T-helper 17 cell (primary cell): ENCODE measurements at regions not wholly inside any gene's neighbourhood (a gene's known extent, or its start where the extent isn't known, plus 50 kb on each side); places are given as distances from the start of the nearest gene placed in this dataset.

Experiments
- ATAC-seq: fragments of 150-1000 bp; cut with Tn5 transposase; 2 replicates; pipeline ENCODE4 v1.10.0; 2021; ENCODE audit warnings: mild to moderate bottlenecking, moderate library complexity
- DNase-seq, 3 donors: peaks; one replicate each; pipeline versions ENCODE4 v3.0.0 to v3.0.0-alpha.2; 2020 to 2021
- H3K9me3 ChIP-seq: one replicate; pipeline ENCODE4 v1.7.0; 2013; ENCODE audit warnings: low read length, mild to moderate bottlenecking; ENCODE audit not compliant: control insufficient read depth, poor library complexity, severe bottlenecking
- H3K27ac Mint-ChIP-seq: one replicate; pipeline ENCODE4 v1.8.0; 2022; ENCODE audit warnings: mild to moderate bottlenecking, moderate library complexity, mixed read lengths
- H3K27me3 Mint-ChIP-seq: one replicate; pipeline ENCODE4 v1.8.0; 2022; ENCODE audit warnings: mixed read lengths
- H3K36me3 Mint-ChIP-seq: one replicate; pipeline ENCODE4 v1.8.0; 2022; ENCODE audit warnings: low read depth, mixed read lengths
- H3K4me1 Mint-ChIP-seq: one replicate; pipeline ENCODE4 v1.8.0; 2022; ENCODE audit warnings: mild to moderate bottlenecking, mixed read lengths
- H3K4me3 Mint-ChIP-seq: one replicate; pipeline ENCODE4 v1.8.0; 2022; ENCODE audit warnings: mild to moderate bottlenecking, moderate library complexity, mixed read lengths

- no peaks in the 10 kb centered on the region for H3K9me3 ChIP-seq
- DNase-seq (no peak), ATAC-seq (no peak)
- Mint-ChIP-seq H3K4me1 (peaks cover 9% of the 10 kb centered on the region), H3K4me3 (no peak overlapping the region), H3K36me3 (no peaks in the 10 kb centered on the region), H3K27ac (no peak overlapping the region), H3K27me3 (peaks cover 16% of the 10 kb centered on the region)
Observed at GRCh38 chr9:85420750-85421149, 321.0 kb downstream of the AGTPBP1 start.

- Mint-ChIP-seq H3K27me3 (peaks cover 19% of the 10 kb centered on the region), H3K4me1 (peaks cover 6% of the 10 kb centered on the region), H3K36me3 (no peaks in the 10 kb centered on the region), H3K4me3 (no peak overlapping the region), H3K27ac (no peak overlapping the region)
- H3K9me3 ChIP-seq, result no peaks in the 10 kb centered on the region
- ATAC-seq (no peak), DNase-seq (no peak)
Observed at GRCh38 chr9:85417674-85418073, 324.1 kb downstream of the AGTPBP1 start.

- DNase-seq (no peak), ATAC-seq (no peak)
- no peaks in the 10 kb centered on the region for H3K9me3 ChIP-seq
- H3K4me3 Mint-ChIP-seq, result no peak overlapping the region
- peaks cover 23% of the 10 kb centered on the region for H3K27me3 Mint-ChIP-seq
- no peaks in the 10 kb centered on the region for H3K36me3 Mint-ChIP-seq
- peaks cover 6% of the 10 kb centered on the region for H3K4me1 Mint-ChIP-seq
- no peak overlapping the region for H3K27ac Mint-ChIP-seq
Observed at GRCh38 chr9:85416715-85417114, 325.0 kb downstream of the AGTPBP1 start.

- no peaks in the 10 kb centered on the region for H3K9me3 ChIP-seq
- ATAC-seq (no peak), DNase-seq (no peak)
- H3K4me1 Mint-ChIP-seq, result no peaks in the 10 kb centered on the region
- peaks cover 38% of the 10 kb centered on the region for H3K27me3 Mint-ChIP-seq
- peaks cover 2% of the 10 kb centered on the region for H3K36me3 Mint-ChIP-seq
- no peak overlapping the region for H3K4me3 Mint-ChIP-seq
- H3K27ac Mint-ChIP-seq, result no peak overlapping the region
Observed at GRCh38 chr9:85414390-85414789, 327.4 kb downstream of the AGTPBP1 start.

- H3K9me3 ChIP-seq, result no peaks in the 10 kb centered on the region
- Mint-ChIP-seq H3K27me3 (peaks cover 46% of the 10 kb centered on the region), H3K27ac (no peak overlapping the region), H3K4me1 (no peaks in the 10 kb centered on the region), H3K4me3 (no peak overlapping the region), H3K36me3 (peaks cover 2% of the 10 kb centered on the region)
- ATAC-seq, result no peak
- DNase-seq, result no peak
Observed at GRCh38 chr9:85408494-85408893, 333.3 kb downstream of the AGTPBP1 start.

- DNase-seq, result no peak
- Mint-ChIP-seq H3K27me3 (peaks cover 52% of the 10 kb centered on the region), H3K4me1 (no peaks in the 10 kb centered on the region), H3K27ac (no peak overlapping the region), H3K36me3 (no peaks in the 10 kb centered on the region), H3K4me3 (no peak overlapping the region)
- ATAC-seq, result no peak
- H3K9me3 ChIP-seq, result no peaks in the 10 kb centered on the region
Observed at GRCh38 chr9:85405566-85405950, 336.2 kb downstream of the AGTPBP1 start.

- ATAC-seq (no peak), DNase-seq (no peak)
- H3K9me3 ChIP-seq, result no peaks in the 10 kb centered on the region
- Mint-ChIP-seq H3K4me3 (no peak overlapping the region), H3K27me3 (peaks cover 49% of the 10 kb centered on the region), H3K36me3 (no peaks in the 10 kb centered on the region), H3K4me1 (no peaks in the 10 kb centered on the region), H3K27ac (no peak overlapping the region)
Observed at GRCh38 chr9:85404911-85405565, 336.7 kb downstream of the AGTPBP1 start.

GRCh38 chr9:85402551-85402950 is 339.2 kb downstream of the AGTPBP1 start:
- ATAC-seq (no peak), DNase-seq (no peak)
- H3K27me3 Mint-ChIP-seq, result peaks cover 40% of the 10 kb centered on the region
- no peak overlapping the region for H3K27ac Mint-ChIP-seq
- no peak overlapping the region for H3K4me3 Mint-ChIP-seq
- no peaks in the 10 kb centered on the region for H3K4me1 Mint-ChIP-seq
- H3K36me3 Mint-ChIP-seq, result peaks cover 2% of the 10 kb centered on the region
- H3K9me3 ChIP-seq, result no peaks in the 10 kb centered on the region

GRCh38 chr9:85401998-85402397 is 339.8 kb downstream of the AGTPBP1 start:
- DNase-seq, result no peak
- peaks cover 2% of the 10 kb centered on the region for H3K36me3 Mint-ChIP-seq

GRCh38 chr9:85397005-85397404 is 344.7 kb downstream of the AGTPBP1 start:
- Mint-ChIP-seq H3K27me3 (peaks cover 31% of the 10 kb centered on the region), H3K27ac (no peak overlapping the region)

More at GRCh38 chr9:85401998-85402397, 339.8 kb downstream of the AGTPBP1 start:
- peaks cover 36% of the 10 kb centered on the region for H3K27me3 Mint-ChIP-seq
- no peak overlapping the region for H3K27ac Mint-ChIP-seq
- no peaks in the 10 kb centered on the region for H3K9me3 ChIP-seq
- H3K4me1 Mint-ChIP-seq, result no peaks in the 10 kb centered on the region
- H3K4me3 Mint-ChIP-seq, result no peak overlapping the region
- ATAC-seq, result no peak

GRCh38 chr9:85392260-85392659 is 349.5 kb downstream of the AGTPBP1 start:
- no peaks in the 10 kb centered on the region for H3K4me1 Mint-ChIP-seq
- no peak for ATAC-seq
- H3K27me3 Mint-ChIP-seq, result peaks cover 37% of the 10 kb centered on the region
- no peaks in the 10 kb centered on the region for H3K36me3 Mint-ChIP-seq
- H3K27ac Mint-ChIP-seq, result no peak overlapping the region
- no peak for DNase-seq
- H3K4me3 Mint-ChIP-seq, result no peak overlapping the region
- no peaks in the 10 kb centered on the region for H3K9me3 ChIP-seq

More at GRCh38 chr9:85397005-85397404, 344.7 kb downstream of the AGTPBP1 start:
- no peak for DNase-seq
- Mint-ChIP-seq H3K36me3 (peaks cover 2% of the 10 kb centered on the region), H3K4me3 (no peak overlapping the region), H3K4me1 (no peaks in the 10 kb centered on the region)
- H3K9me3 ChIP-seq, result no peaks in the 10 kb centered on the region
- no peak for ATAC-seq

GRCh38 chr9:85377731-85378289 is 363.9 kb downstream of the AGTPBP1 start:
- ATAC-seq (no peak), DNase-seq (no peak)
- no peak overlapping the region for H3K4me3 Mint-ChIP-seq
- no peaks in the 10 kb centered on the region for H3K36me3 Mint-ChIP-seq
- no peak overlapping the region for H3K27ac Mint-ChIP-seq
- H3K4me1 Mint-ChIP-seq, result peaks cover under 1% of the 10 kb centered on the region
- H3K9me3 ChIP-seq, result no peaks in the 10 kb centered on the region
- H3K27me3 Mint-ChIP-seq, result peaks cover 22% of the 10 kb centered on the region

GRCh38 chr9:85368781-85369180 is 373.0 kb downstream of the AGTPBP1 start:
- H3K27ac Mint-ChIP-seq, result no peak overlapping the region
- no peak for ATAC-seq
- peaks cover 10% of the 10 kb centered on the region for H3K27me3 Mint-ChIP-seq
- peaks cover 3% of the 10 kb centered on the region for H3K9me3 ChIP-seq
- H3K4me1 Mint-ChIP-seq, result no peaks in the 10 kb centered on the region
- no peak overlapping the region for H3K4me3 Mint-ChIP-seq
- no peak for DNase-seq
- no peaks in the 10 kb centered on the region for H3K36me3 Mint-ChIP-seq

GRCh38 chr9:85359161-85359560 is 382.6 kb downstream of the AGTPBP1 start:
- no peaks in the 10 kb centered on the region for H3K9me3 ChIP-seq
- H3K36me3 Mint-ChIP-seq, result no peaks in the 10 kb centered on the region
- no peak for DNase-seq
- no peak for ATAC-seq
- no peak overlapping the region for H3K4me3 Mint-ChIP-seq
- H3K4me1 Mint-ChIP-seq, result no peaks in the 10 kb centered on the region
- H3K27ac Mint-ChIP-seq, result no peak overlapping the region
- peaks cover 17% of the 10 kb centered on the region for H3K27me3 Mint-ChIP-seq
